Lower leg skin (tissue), 3 donors: ENCODE measurements at regions not wholly inside any gene's neighbourhood (a gene's known extent, or its start where the extent isn't known, plus 50 kb on each side); places are given as distances from the start of the nearest gene placed in this dataset.

Source experiments
- POLR2A ChIP-seq, 2 donors: fragments of 450-650 bp; IDR thresholded peaks; one replicate each; pipeline ENCODE4 v1.6.1; 2016 to 2017; ENCODE audit warnings: antibody characterized with exemption in 2 of 2, mild to moderate bottlenecking in 1 of 2, moderate library complexity in 1 of 2
- TF ChIP-seq, protein P1 (sequence below), 3 donors: fragments of 450-650 bp; IDR thresholded peaks; one replicate each; pipeline ENCODE4 v1.5.1; 2016; ENCODE audit warnings: antibody characterized with exemption in 3 of 3, mild to moderate bottlenecking in 3 of 3, moderate library complexity in 2 of 3

DNA sequence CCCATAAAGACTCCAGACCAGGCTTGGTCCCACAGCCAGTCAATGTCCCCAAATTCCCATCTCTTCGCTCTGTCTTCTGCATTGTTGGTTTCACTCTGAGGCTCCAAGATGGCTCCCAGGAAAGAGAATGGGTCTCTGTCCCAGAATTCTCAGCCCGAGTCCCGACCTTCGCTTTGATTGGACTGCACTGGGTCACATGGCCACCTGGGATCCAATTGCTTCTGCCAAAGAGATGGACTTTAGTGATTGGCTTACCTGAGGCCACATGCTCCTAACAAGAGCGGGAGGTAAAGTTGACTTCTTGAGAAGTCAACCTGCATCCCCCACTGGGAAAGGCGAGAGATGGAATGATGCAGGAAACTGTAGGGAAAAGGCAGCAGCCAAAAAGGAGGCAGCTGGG is 104.7 kb upstream of the PMEPA1 start:
- TF ChIP-seq, protein P1, sequence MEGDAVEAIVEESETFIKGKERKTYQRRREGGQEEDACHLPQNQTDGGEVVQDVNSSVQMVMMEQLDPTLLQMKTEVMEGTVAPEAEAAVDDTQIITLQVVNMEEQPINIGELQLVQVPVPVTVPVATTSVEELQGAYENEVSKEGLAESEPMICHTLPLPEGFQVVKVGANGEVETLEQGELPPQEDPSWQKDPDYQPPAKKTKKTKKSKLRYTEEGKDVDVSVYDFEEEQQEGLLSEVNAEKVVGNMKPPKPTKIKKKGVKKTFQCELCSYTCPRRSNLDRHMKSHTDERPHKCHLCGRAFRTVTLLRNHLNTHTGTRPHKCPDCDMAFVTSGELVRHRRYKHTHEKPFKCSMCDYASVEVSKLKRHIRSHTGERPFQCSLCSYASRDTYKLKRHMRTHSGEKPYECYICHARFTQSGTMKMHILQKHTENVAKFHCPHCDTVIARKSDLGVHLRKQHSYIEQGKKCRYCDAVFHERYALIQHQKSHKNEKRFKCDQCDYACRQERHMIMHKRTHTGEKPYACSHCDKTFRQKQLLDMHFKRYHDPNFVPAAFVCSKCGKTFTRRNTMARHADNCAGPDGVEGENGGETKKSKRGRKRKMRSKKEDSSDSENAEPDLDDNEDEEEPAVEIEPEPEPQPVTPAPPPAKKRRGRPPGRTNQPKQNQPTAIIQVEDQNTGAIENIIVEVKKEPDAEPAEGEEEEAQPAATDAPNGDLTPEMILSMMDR (IDR thresholded peaks at IDR 0.05): no peak
- no peak for TF ChIP-seq POLR2A (IDR thresholded peaks at IDR 0.05)
